PC-3 (cell line): ENCODE measurements at regions not wholly inside any gene's neighbourhood (a gene's known extent, or its start where the extent isn't known, plus 50 kb on each side); places are given as distances from the start of the nearest gene placed in this dataset.

Experiments used
- CTCF ChIP-seq: fragments of 300-600 bp; sonication (generic); conservative IDR thresholded peaks from 2 replicates; pipeline ENCODE4 v1.5.1; 2017; ENCODE audit warnings: antibody characterized with exemption, low read depth, mild to moderate bottlenecking, low read length
- EZH2phosphoT487 ChIP-seq: fragments of 300-600 bp; sonication (generic); IDR thresholded peaks from 2 replicates; pipeline ENCODE4 v1.6.1; 2018; ENCODE audit warnings: mild to moderate bottlenecking, antibody characterized with exemption, low read length, borderline replicate concordance

DNA sequence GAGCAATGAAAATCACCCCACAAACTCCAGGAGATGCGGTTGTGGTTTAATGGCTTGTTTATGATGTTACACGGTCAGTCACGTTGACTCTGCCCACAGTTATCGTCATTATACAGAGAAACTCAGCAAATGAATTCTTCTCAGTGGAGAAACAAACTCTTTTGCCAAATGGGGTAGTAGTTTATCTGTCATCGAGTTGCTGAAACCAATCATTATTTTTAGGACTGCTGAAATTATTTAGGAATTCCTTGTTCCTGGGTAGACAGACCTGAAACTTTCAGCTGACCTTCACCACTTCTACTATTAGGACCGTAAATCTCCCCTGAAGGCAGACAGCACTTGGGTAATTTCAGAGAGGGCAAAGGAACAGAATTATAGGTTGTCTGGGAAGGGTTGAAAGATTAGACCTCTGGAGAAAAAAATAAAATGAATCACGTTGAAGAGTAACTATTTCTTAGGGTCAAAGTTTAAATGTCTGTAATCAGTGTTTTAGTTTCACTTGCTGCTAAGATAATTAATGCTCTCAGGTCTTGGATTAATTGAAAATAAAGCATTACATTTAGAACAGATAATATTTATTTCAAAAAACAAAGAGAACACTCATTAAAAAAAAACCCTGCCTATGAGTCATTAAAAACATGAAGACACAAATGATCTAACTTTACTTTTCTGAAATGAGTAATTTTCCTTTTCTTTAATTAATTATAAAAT lies 52.1 kb upstream of the LYPD6 start:
- TF ChIP-seq CTCF (no peak), EZH2phosphoT487 (no peak)
